Activated CD4-positive, alpha-beta memory T cell treated with anti-CD3 and anti-CD28 coated beads for 36 hours (primary cell): ENCODE measurements at regions not wholly inside any gene's neighbourhood (a gene's known extent, or its start where the extent isn't known, plus 50 kb on each side); places are given as distances from the start of the nearest gene placed in this dataset.
"Not testable (repeated sequence)": the region's sequence is repeated elsewhere in the genome, so short reads cannot be mapped to it uniquely, and the experiment has no call there.

Experiments used
- CTCF ChIA-PET: fragments of 350-600 bp; sonication (Branson Sonifier 250); formaldehyde crosslinking; loops from one replicate; lab custom pipeline; 2021; ENCODE audit warnings: antibody characterized with exemption, inconsistent platforms; lab: Charles Lee
- POLR2A ChIA-PET: fragments of 350-600 bp; sonication (Branson Sonifier 250); formaldehyde crosslinking; loops from one replicate; lab custom pipeline; 2021; ENCODE audit warnings: antibody characterized with exemption; lab: Charles Lee
- DNase-seq: peaks from one replicate; pipeline ENCODE4 v3.0.0-alpha.2; 2020
- H3K27ac Mint-ChIP-seq: one replicate; pipeline ENCODE4 v1.8.0; 2021; ENCODE audit warnings: mixed read lengths
- H3K27me3 Mint-ChIP-seq: one replicate; pipeline ENCODE4 v1.8.0; 2021; ENCODE audit warnings: mixed read lengths
- H3K36me3 Mint-ChIP-seq: one replicate; pipeline ENCODE4 v1.8.0; 2021; ENCODE audit warnings: mixed read lengths
- H3K4me1 Mint-ChIP-seq: one replicate; pipeline ENCODE4 v1.8.0; 2021; ENCODE audit warnings: low read depth, mixed read lengths
- H3K4me3 Mint-ChIP-seq: one replicate; pipeline ENCODE4 v1.8.0; 2021; ENCODE audit warnings: mild to moderate bottlenecking, mixed read lengths
- H3K9me3 Mint-ChIP-seq: one replicate; pipeline ENCODE4 v1.8.0; 2021; ENCODE audit warnings: mixed read lengths
- intact Hi-C: fragments of 100-400 bp; cut with micrococcal nuclease; formaldehyde crosslinking; loops from one replicate; pipeline ENCODE4 v1.15.1; 2023

DNA sequence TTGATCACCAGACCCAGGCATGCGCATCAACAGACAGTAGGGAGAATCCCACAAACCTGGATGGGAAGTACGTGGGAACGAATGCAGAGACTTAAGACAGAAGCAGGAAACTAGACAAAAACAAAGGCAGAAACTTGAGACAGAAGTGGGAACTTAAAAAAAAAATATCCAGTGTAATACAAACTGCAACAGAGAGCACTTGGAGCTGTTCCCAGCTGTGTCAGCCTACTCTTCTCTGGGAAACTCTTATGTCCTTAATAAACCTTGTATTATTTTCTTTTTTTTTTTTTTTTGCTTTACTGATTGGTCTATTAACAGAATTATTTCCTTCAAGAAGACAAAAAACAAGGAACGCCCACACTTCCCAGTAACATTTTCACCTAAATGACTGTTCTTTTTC is 1818.1 kb upstream of the RAG2 start:
- CTCF ChIA-PET = no interaction called here
- intact Hi-C loops = no loop called here

DNA sequence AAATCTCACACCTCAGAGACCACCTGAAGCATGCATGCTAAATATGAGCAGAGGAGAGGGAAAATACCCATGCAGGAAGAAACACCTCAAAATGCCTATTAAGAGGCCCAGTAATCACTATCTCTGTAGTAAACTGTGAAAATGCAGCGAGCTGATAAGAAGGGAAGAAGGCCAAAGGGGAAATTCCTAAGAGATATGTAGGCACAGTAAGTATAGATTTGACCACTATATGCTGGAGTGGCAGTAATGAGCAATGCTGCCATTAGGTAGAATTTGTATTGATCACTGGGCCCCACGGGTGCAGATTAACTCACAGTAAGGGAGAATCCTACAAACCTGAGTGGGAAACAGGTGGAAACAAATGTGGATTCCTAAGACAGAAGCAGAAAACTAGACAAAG is 1813.1 kb upstream of the RAG2 start:
- POLR2A ChIA-PET = no interaction called here

More for the DNA sequence above, 1818.1 kb upstream of the RAG2 start:
- POLR2A ChIA-PET = no interaction called here
- no peak for DNase-seq
- peaks cover 36% of the 10 kb centered on the region for H3K9me3 Mint-ChIP-seq
- no peak overlapping the region for H3K27ac Mint-ChIP-seq
- H3K4me3 Mint-ChIP-seq = no peak overlapping the region
- no peaks in the 10 kb centered on the region for H3K36me3 Mint-ChIP-seq
- no peaks in the 10 kb centered on the region for H3K27me3 Mint-ChIP-seq
- no peaks in the 10 kb centered on the region for H3K4me1 Mint-ChIP-seq

DNA sequence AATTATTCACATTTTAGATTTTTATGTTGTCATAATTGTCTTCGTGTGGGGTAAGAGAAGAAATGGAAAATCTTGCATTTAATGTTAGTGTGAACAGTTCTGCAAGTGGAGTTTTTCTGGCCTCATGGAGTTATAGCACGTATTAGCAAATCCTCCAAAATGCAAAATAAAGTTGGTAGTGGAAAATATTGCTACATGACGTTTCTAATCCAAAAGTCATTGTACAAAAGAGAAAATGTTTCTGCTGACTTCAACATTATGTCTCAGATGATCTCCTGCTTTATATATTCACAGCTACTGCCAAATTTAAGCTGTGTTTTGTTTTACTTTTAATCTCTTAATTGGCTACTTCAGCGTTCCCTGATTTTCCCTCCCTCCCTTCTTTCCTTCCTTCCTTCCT is 1804.0 kb upstream of the RAG2 start:
- DNase-seq = no peak
- Mint-ChIP-seq H3K27me3 (no peaks in the 10 kb centered on the region), H3K36me3 (no peaks in the 10 kb centered on the region), H3K27ac (no peak overlapping the region), H3K4me1 (no peaks in the 10 kb centered on the region), H3K9me3 (peaks cover 28% of the 10 kb centered on the region), H3K4me3 (no peak overlapping the region)
- intact Hi-C loops = no loop called here
- POLR2A ChIA-PET = no interaction called here
- CTCF ChIA-PET = no interaction called here

More for the DNA sequence above, 1813.1 kb upstream of the RAG2 start:
- Mint-ChIP-seq H3K27me3 (no peaks in the 10 kb centered on the region), H3K4me3 (no peak overlapping the region), H3K36me3 (no peaks in the 10 kb centered on the region), H3K9me3 (peaks cover 40% of the 10 kb centered on the region), H3K4me1 (no peaks in the 10 kb centered on the region), H3K27ac (no peak overlapping the region)
- intact Hi-C loops = no loop called here
- CTCF ChIA-PET = no interaction called here
- no peak for DNase-seq

DNA sequence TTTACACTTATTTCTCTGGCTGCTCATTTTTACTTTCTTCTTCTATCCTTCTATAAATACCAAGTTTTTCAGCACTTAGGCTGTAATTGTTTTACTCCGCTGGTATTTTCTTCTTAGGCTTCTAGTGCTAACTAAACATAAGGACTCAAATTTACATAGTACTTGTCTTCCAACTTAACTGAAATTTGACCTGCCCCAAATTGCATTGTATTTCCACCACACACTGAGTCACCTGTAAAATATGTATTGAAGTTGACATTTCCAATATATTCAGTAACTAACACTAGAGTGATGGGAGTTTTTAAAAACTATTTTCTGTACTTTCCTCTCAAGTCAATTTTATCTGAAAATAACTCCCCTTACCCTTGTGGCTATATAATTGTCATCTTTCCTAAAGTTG is 1794.1 kb upstream of the RAG2 start:
- ChIA-PET POLR2A (no interaction called here), CTCF (no interaction called here)
- H3K4me1 Mint-ChIP-seq = no peaks in the 10 kb centered on the region
- no peak overlapping the region for H3K4me3 Mint-ChIP-seq
- H3K27ac Mint-ChIP-seq = no peak overlapping the region
- intact Hi-C loops = no loop called here
- DNase-seq = no peak
- no peaks in the 10 kb centered on the region for H3K27me3 Mint-ChIP-seq
- peaks cover 10% of the 10 kb centered on the region for H3K9me3 Mint-ChIP-seq
- H3K36me3 Mint-ChIP-seq = no peaks in the 10 kb centered on the region

DNA sequence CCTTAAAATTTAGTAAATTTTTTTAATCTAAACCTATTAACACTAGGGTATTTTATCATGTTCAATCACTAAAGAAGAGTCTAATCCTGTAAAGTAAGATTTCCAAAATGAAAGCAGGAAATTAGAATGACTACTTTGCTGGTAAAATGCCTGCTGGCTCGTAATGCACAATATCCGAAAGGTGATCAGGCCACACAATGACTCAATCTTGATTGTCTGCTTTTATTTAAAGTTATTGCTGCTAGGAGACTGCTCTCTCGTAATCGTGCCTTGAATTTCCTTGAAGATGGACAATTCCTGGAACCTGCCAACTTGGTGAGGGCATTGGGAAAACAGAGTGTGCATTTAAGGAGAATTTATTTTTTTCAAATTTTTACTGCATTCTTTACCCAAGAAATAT is 1786.5 kb upstream of the RAG2 start:
- no peak for DNase-seq
- ChIA-PET POLR2A (no interaction called here), CTCF (no interaction called here)
- no peak overlapping the region for H3K4me3 Mint-ChIP-seq
- peaks cover 13% of the 10 kb centered on the region for H3K9me3 Mint-ChIP-seq
- no peaks in the 10 kb centered on the region for H3K4me1 Mint-ChIP-seq
- H3K36me3 Mint-ChIP-seq = no peaks in the 10 kb centered on the region
- intact Hi-C loops = no loop called here
- no peaks in the 10 kb centered on the region for H3K27me3 Mint-ChIP-seq
- H3K27ac Mint-ChIP-seq = no peak overlapping the region

DNA sequence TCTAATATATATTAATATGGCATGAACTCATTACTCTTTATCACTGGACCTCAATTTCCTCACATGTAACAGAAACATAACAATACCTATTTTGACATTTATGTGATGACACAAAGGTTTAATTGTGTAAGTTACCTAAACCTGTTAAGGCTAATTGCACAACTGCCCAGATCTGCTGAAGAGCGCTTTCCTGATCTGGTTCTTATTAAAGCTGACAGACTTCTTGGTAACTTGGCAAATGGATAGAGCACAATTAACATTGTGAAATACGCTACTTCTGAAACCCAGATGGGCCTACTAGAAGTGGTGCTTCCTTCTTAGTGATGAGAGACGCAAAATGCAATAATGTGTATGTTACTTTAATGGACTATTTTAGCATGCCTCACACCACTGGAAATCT is 1767.2 kb upstream of the RAG2 start:
- intact Hi-C loops = no loop called here
- POLR2A ChIA-PET = no interaction called here

DNA sequence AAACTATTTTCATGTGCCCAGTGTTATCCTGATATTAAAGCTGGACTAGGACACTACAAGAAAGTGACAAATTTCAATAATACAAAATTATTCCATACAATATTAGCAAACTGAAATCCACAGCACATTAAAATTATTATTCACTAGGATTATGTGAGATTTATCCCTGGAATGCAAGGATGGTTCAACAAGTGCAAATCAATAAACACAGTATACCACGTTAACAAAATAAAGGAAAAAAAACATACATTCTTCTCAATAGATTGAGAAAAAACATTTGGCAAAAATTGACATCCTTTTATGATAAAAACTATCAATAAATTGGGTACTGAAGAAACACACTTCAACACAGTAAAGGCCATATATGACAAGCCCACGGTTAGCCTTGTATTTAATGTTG is 1758.2 kb upstream of the RAG2 start:
- no peaks in the 10 kb centered on the region for H3K36me3 Mint-ChIP-seq
- no peaks in the 10 kb centered on the region for H3K4me1 Mint-ChIP-seq
- ChIA-PET CTCF (no interaction called here), POLR2A (no interaction called here)
- H3K4me3 Mint-ChIP-seq = no peak overlapping the region
- H3K27me3 Mint-ChIP-seq = no peaks in the 10 kb centered on the region
- no peak for DNase-seq
- H3K9me3 Mint-ChIP-seq = peaks cover 16% of the 10 kb centered on the region
- no peak overlapping the region for H3K27ac Mint-ChIP-seq
- intact Hi-C loops = no loop called here

More for the DNA sequence above, 1767.2 kb upstream of the RAG2 start:
- CTCF ChIA-PET = no interaction called here
- H3K4me1 Mint-ChIP-seq = no peaks in the 10 kb centered on the region
- H3K4me3 Mint-ChIP-seq = no peak overlapping the region
- no peaks in the 10 kb centered on the region for H3K36me3 Mint-ChIP-seq
- no peak overlapping the region for H3K27ac Mint-ChIP-seq
- H3K27me3 Mint-ChIP-seq = no peaks in the 10 kb centered on the region
- DNase-seq = no peak
- peaks cover 16% of the 10 kb centered on the region for H3K9me3 Mint-ChIP-seq

DNA sequence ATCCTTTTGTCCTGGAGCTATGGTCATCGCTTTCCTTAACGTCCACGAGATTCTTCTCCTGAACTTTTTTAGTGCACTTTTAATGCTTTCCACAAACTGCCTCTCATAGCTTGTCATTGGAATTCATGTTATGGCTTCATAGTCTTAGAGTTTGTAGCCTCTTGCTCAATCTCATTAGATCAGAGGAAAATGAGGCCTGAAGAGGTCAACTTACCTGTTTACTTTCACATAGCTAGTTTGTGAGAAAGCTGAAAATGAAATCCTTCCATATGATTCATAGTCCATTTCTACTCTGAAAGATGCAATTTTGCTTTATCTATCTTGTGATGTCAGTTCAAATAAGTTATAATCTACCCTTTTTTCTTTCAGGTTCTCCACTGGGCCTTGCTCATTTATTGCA is 1747.2 kb upstream of the RAG2 start:
- H3K27me3 Mint-ChIP-seq = no peaks in the 10 kb centered on the region
- ChIA-PET POLR2A (no interaction called here), CTCF (no interaction called here)
- no peaks in the 10 kb centered on the region for H3K4me1 Mint-ChIP-seq
- H3K36me3 Mint-ChIP-seq = no peaks in the 10 kb centered on the region
- H3K9me3 Mint-ChIP-seq = peaks cover 19% of the 10 kb centered on the region
- no peak overlapping the region for H3K27ac Mint-ChIP-seq
- intact Hi-C loops = no loop called here
- H3K4me3 Mint-ChIP-seq = no peak overlapping the region
- DNase-seq = no peak

DNA sequence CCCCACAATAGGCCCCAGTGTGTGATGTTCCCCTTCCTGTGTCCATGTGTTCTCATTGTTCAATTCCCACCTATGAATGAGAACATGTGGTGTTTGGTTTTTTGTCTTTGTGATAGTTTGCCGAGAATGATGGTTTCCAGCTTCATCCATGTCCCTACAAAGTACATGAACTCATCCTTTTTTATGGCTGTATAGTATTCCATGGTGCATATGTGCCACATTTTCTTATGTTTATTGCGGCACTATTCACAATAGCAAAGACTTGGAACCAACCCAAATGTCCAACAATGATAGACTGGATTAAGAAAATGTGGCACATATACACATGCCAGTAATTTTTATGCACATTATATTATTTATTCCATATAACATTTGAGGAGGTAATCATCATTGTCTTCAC is 1743.6 kb upstream of the RAG2 start:
- H3K36me3 Mint-ChIP-seq, H3K4me3 Mint-ChIP-seq, H3K4me1 Mint-ChIP-seq, CTCF ChIA-PET, H3K27me3 Mint-ChIP-seq, POLR2A ChIA-PET, DNase-seq, intact Hi-C loops, H3K27ac Mint-ChIP-seq: not testable (repeated sequence)
- H3K9me3 Mint-ChIP-seq = peaks cover 20% of the 10 kb centered on the region

DNA sequence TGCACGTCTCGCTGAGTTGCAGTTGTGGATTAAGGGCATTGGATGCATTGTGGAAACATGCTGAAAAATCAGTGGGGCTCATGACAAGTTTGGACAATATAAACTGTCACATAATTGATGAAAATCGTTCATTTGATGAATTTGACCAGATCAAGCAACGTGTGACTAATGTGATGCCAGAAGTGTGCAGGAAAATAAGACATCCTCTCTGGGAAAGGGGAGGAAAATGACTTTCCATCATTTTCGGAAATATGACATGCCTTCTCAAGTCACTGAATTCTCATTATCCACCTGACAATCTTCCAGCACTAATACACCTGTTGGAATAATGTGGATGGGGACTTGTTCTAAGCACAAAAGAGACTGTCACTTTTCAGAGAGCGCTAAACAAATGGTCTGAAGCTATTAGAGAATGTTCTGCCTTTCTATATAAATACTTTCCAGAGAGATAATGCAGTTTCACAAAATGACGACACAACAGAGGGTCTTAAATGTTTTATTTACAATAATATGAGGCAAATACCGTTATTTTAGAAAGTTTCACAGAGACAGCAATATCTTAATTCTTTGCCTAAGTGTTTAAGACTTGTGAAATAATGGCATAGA is 1741.9 kb upstream of the RAG2 start:
- CTCF ChIA-PET = no interaction called here
- POLR2A ChIA-PET = interaction anchor here (0.6 kb wide), 1 partner anchor 192 kb away, joined by 3 read pairs; no protein-coding TSS in a partner anchor
- Mint-ChIP-seq H3K9me3 (peaks cover 24% of the 10 kb centered on the region), H3K4me3 (no peak overlapping the region), H3K36me3 (no peaks in the 10 kb centered on the region), H3K4me1 (no peaks in the 10 kb centered on the region), H3K27me3 (no peaks in the 10 kb centered on the region), H3K27ac (no peak overlapping the region)
- intact Hi-C loops = no loop called here
- DNase-seq = no peak

DNA sequence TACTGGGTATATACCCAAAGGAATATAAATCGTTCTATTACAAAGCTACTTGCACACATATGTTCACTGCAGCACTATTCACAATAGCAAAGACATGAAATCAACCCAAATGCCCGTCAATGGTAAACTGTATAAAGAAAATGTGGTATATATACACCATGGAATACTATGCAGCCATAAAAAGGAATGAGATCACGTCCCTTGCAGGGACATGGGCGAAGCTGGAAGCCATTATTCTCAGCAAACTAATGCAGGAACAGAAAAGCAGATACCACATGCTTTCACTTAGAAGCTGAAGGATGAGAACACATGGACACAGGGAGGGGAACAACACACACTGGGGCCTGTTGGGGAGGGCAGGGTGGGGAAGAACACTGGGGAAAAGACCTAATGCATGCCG is 1740.0 kb upstream of the RAG2 start:
- H3K36me3 Mint-ChIP-seq, H3K4me3 Mint-ChIP-seq, H3K27ac Mint-ChIP-seq, H3K4me1 Mint-ChIP-seq, POLR2A ChIA-PET, intact Hi-C loops, CTCF ChIA-PET, H3K27me3 Mint-ChIP-seq, DNase-seq: not testable (repeated sequence)
- H3K9me3 Mint-ChIP-seq = peaks cover 24% of the 10 kb centered on the region

DNA sequence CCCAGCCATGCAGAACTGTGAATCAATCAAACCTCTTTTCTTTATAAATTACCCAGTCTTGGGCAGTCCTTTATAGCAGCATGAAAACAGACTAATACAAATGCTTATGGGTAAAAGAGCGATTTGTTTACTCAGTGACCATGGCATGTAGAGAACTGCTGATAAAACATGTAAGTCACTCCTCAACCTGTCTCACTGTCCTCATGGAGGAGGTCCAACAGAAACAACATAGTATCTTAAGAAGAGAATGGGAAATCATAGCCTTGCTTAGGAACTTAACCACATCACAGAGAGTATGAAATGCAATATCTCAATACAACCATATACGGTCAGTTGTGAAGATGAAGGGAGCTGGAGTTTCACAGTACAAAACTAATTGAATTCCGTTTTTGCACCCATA is 1734.0 kb upstream of the RAG2 start:
- ChIA-PET POLR2A (no interaction called here), CTCF (no interaction called here)
- no peak for DNase-seq
- peaks cover 25% of the 10 kb centered on the region for H3K9me3 Mint-ChIP-seq
- H3K27me3 Mint-ChIP-seq = no peaks in the 10 kb centered on the region
- H3K4me1 Mint-ChIP-seq = no peaks in the 10 kb centered on the region
- no peak overlapping the region for H3K4me3 Mint-ChIP-seq
- intact Hi-C loops = no loop called here
- no peak overlapping the region for H3K27ac Mint-ChIP-seq
- no peaks in the 10 kb centered on the region for H3K36me3 Mint-ChIP-seq

DNA sequence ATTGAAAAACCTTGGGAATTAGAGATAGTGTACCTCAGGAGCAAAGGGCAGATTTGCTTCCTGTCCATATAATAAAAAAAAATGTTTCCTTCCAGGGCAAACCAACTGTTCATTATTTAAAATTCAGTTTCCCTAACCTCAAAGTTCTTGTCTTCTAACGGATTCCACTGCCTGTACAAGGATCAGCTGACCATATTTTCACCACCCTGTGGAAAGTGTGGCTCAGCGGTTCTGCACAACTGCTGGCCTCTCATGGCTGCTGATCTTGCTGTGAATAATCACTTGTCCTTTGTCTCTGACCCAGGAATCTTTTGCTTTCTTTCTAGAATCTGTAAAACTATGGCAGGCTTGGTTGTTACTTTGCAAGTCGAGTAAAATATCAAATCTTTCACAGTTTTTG is 1732.5 kb upstream of the RAG2 start:
- Mint-ChIP-seq H3K27me3 (no peaks in the 10 kb centered on the region), H3K4me3 (no peak overlapping the region), H3K4me1 (no peaks in the 10 kb centered on the region), H3K36me3 (no peaks in the 10 kb centered on the region), H3K27ac (no peak overlapping the region), H3K9me3 (peaks cover 20% of the 10 kb centered on the region)
- intact Hi-C loops = no loop called here
- ChIA-PET POLR2A (no interaction called here), CTCF (no interaction called here)
- no peak for DNase-seq
